ENCODE measurements at regions not wholly inside any gene's neighbourhood (a gene's known extent, or its start where the extent isn't known, plus 50 kb on each side); places are given as distances from the start of the nearest gene placed in this dataset.

DNA sequence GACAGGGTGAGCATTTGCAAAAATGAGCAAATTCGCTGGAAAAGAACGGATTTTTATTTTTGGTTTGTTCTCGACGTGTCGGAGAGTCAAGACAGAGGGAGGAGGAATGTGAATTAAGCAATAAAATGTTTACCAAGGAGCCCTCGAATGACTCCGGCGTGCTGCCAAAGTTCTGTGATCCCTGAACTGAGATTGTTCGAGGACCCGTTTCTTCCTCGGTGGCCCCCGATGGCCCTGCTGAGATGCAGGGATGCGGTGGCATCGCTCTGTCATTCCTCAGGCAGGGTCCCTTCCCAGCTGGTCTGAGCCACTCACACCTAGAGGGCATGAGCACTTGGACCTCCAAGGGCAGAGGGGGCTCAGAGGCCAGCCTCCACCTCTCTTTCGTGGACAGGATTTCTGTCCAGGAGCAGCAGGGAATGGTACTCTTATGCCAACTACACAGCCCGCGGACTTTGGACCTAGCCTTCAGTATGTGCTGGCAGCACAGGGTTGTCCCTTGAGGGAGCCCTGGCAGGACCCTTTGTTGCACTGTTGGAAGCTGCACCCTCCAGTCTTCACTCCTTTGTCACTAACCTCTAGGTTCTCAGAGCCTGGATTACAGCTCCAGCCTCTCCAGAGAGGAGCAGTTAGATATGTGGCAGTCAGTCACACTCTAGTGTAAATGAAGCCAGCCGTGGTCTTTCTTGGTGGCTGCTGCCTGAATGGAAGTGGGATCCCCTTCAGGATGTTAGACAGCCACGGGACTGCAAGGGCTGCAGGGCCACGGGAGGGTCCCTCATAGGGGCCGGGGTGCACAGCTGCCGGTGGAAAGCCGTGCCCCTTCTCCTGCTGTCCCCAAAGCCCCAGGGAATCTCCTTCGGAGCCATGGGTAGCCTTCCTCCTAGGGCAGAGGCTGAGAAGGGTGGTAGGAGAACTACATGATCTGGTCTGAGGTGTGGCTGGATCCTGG is 109.4 kb upstream of the ANO1 start:
- no peak for DNase-seq (ENCODE audit: low read depth in 2 of 3, low spot score in 2 of 3)

DNA sequence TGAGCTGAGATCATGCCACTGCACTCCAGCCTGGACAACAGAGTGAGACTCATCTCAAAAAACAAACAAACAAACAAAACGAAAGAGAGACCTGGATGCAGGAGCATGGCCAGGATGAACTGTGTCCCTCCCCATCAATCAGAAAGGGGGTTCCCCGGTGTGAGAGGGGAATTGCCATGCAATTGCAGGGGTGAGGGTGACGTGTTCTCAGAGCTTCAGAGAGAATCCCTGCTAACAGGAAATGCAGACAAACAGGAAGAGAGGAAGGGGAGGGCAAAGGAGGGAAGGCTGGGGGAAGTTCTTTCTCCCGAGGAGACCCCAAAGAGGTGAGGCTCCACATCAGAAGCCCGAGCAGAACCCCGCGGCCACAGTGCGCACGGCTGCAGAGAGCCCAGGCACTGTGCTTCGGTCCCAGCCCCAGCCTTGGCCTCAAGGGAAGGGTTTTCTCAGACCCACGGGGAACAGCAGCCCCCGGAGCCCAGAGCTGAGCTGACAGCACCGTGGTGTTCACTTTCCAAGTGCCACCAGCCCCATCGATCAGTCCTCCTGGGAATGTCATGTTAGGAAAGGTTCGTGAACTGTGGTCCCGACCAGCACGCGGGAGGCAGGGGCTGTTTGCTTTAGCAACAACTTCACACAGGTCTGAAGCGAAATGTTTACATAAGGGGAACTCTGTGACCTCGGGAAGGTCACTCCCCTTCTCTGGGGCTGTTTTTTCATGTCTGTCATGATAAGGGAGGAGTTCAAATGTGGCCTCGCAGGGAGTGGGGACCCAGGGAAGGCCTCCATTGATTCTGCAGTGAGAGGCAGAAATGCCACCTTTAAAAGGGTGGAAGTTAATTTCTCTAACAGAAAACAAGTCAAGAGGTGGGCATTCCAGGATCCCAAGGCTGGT is 108.0 kb upstream of the ANO1 start:
- DNase-seq (ENCODE audit: low read depth in 2 of 3, low spot score in 2 of 3): no peak

DNA sequence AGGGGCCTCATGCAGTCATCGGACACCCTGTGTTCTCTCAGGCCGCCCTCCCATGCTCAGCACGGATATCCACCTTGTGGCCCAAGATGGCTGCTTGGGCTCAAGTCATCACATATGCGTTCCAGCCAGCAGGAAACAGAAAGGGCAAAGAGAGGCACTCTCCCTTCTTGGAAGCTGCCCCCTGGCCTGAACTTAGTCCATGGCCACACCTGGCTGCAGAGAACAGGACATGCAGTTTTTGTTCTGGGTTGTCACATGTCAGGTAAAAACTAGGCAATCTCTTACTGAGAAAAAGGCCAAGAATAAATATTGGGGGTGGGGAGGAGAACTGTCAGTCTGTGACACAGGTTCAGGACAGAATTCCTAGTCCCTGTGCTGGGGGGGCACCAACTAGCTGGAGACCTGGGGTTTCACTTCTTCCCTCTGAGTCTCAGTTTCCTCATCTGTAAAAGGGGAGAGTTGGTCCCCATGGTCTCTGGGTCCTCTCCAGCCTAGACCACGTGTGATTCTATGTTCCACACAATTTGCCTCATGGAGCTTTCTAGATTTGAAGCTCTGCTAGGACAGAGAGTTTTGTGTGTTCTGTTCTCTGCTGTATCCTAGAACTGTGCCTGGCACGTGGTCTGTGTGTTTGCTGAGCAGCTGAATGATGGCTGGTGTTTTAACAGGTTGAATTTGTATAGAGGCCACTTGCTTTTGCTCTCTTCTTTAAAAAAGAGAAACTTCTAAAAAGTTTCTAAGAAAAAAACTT is 107.2 kb upstream of the ANO1 start:
- no peak for DNase-seq (ENCODE audit: low read depth in 2 of 3, low spot score in 2 of 3)

DNA sequence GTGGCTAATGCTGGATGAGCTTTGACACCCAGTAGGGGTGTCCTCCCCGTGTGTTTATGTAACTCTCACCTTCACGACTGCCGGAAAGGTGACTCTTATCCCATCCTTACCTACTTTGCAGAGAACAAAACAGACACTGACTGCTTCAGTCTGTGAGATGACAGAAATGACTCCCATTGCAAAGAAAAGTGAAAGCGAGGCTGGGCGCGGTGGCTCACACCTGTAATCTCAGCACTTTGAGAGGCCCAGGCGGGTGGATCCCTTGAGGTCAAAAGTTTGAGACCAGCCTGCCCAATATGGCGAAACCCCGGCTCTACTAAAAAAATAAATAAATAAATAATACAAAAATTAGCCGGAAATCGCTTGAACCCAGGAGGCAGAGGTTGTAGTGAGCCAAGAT is 106.4 kb upstream of the ANO1 start:
- DNase-seq (ENCODE audit: low read depth in 2 of 3, low spot score in 2 of 3): no peak

DNA sequence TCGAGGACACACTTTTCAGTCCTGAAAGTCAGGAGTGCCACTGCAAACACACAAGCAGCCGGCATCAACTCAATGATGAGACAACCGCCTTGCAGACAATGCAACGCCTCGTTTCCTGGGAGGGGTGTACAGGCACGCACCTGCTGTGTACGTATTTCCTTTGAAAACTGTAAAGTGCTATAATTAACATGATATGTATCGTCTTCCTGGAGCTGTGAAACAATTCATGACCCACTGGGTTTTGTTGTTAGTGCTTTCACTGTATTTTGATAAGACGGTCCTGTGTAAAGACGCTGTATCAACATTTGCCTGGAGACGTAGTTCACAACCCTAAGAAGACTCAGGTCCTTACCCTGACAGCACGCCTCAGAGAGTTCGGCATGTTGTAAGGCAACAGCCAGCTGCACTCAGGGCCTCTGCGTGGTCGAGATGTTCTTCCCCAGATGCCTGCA is 105.7 kb upstream of the ANO1 start:
- DNase-seq (ENCODE audit: low read depth in 2 of 3, low spot score in 2 of 3): no peak

DNA sequence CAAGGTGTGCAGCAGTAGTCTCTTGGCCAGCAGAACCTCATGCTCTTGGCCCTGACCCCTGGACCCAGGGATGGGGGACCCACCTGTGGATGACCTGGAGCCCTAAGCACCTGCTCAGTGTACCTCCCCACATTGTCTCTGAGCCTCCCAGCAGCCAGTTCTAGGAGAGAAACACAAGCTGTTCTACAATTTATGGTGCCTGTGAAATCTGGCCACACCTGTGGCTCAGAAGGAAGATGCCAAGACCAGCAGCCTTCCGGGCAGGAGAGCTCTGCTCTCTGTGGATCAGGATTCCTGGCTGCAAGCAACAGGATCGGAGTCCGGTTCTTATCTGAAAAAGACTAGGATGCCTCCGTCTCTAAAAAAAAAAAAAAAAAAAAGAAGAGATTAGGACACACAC is 103.6 kb upstream of the ANO1 start:
- no peak for DNase-seq (ENCODE audit: low read depth in 2 of 3, low spot score in 2 of 3)

DNA sequence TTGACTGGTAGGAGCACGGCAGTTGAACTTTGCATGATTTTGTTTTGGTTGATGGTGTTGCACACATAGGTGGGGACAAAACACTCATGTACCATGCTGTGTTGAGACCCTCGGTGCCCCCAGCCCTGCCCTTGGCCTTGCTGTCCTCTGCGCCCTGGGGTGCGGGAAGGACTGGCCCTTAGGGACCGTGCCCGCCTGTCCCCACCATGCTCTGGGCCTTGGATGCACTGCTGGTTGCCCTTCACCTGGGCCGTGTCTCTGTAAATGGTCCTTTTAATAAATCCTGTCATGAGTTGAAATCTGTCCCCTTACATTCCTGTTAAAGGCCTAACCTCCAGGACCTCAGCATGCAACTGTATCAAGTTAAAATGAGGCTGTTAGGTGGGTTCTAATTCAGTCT is 102.3 kb upstream of the ANO1 start:
- DNase-seq (ENCODE audit: low read depth in 2 of 3, low spot score in 2 of 3): no peak

DNA sequence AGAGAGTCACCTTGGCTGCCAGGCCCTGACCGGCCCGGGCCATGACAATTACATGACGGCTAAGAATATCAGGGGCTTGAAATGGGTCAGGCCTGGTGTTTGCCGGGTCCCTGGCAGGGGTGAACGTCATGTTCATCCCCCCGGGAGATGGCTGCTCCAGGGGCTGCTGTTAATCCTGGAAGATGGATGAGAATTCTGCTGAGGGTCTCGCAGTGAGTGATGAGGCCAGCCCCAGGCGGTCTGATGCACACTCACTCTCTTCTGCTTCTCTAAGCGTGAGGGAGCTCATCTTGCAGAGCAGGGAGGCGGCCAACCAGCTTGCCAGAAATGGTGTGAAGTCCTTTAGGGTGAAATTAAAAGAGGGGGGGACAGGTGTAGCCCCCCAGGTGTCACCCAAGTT is 101.3 kb upstream of the ANO1 start:
- no peak for DNase-seq (ENCODE audit: low read depth in 2 of 3, low spot score in 2 of 3)

DNA sequence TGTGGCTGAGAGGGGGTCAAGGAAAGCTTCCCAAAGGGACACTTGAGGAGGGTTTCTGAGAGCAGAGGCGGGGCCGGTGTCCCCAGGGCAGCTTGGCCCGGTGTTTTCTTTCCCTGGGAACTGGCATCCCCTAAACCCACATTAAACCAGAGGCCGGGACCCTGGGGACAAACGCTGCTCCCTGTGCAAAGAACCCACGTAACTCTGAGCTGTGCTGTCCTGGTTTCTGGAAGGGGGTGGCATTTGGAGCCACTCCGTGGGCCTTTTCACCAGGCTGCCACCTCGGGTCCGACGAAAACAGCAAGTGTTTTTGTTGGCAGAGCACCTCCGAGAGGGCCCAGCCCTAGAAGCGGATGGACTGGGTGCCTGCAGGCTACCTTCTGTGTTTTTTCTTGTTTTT is 100.2 kb upstream of the ANO1 start:
- DNase-seq (ENCODE audit: low read depth in 2 of 3, low spot score in 2 of 3): no peak

DNA sequence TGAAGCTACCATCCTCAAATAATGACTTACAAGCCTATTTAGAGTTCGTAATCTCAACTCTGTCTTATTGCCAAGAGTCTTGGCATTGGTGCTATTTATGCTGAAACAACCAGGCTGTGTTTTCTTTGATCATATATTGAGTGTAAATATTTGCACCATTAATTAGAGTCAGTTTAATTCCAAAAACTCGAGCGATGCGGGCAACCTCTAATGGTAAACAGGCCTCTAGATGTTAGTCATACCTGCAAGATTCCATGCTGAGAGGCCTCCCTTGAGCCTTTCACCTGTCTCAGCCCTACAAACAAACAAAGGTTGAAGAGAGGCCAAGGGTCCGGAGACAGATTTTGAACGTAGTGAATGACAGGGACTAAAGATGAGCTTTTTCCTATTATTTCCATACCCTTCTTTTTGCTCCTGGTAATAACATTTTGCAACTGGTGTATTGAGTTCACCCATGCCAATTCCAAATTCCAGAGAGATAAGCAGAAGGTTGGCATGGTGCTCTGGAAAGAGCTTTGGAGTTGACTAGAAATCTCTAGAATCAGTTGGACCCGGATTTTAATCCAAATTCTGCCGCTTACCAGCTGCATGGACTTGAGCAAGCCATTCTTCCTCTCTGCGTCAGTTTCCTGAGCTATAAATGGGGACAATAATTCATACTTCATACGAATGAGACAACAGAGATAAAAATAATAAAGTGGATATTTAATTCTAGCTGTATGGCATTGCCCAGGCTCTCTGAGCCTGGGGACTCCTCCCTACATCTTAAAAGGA is 99.1 kb upstream of the ANO1 start:
- DNase-seq (ENCODE audit: low read depth in 2 of 3, low spot score in 2 of 3): no peak

DNA sequence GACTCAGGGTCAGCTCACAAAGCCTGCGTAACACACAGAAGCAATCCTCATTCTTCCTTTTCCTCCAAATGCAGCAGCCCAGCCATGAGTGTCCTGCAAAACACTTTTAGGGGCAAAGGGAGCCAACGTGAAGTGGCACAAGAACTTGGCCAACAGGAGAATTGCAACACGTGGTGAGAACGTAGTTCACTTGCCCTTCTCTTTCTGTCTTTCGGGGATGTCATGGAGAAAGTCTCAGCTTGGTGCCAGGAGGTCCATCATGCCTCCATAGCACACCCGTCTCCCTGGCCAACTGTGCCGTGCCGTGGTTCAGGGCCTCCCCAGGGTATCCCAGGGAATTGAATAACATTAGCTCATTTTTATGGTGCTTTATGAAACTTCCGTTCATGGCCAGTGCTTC is 98.5 kb upstream of the ANO1 start:
- no peak for DNase-seq (ENCODE audit: low read depth in 2 of 3, low spot score in 2 of 3)

DNA sequence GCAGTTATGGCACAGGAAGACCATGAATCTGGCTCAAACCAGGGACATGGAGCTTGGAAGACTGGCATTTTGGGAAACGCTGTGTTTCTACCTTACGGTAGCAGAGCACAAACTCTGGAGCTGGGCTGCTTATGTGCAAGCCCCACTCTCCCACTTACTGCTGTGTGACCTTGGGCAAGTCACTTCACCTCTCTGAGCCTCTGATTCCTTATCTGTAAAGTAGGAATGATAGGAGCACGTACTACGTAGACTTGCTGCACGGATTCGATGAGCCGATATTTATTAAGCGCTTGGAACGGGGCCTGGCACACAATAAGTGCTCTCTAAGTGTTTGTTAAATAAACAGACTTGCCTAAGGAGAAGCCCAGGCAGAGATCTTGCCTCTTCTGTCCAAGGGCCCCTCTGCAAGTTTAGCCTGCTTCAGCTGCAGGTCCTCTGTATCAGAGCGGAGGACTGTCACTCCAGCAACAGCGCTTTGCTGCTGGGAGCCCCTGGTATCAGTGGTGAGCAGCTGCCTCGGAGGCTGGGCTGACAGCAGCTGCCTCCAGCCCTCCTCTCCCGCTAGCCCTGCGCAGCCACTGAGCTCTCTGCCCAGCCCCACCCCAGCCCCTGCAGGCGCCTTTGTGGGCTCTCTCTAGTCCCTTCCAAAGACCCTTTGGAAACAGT is 96.9 kb upstream of the ANO1 start:
- DNase-seq (ENCODE audit: low read depth in 2 of 3, low spot score in 2 of 3): no peak

DNA sequence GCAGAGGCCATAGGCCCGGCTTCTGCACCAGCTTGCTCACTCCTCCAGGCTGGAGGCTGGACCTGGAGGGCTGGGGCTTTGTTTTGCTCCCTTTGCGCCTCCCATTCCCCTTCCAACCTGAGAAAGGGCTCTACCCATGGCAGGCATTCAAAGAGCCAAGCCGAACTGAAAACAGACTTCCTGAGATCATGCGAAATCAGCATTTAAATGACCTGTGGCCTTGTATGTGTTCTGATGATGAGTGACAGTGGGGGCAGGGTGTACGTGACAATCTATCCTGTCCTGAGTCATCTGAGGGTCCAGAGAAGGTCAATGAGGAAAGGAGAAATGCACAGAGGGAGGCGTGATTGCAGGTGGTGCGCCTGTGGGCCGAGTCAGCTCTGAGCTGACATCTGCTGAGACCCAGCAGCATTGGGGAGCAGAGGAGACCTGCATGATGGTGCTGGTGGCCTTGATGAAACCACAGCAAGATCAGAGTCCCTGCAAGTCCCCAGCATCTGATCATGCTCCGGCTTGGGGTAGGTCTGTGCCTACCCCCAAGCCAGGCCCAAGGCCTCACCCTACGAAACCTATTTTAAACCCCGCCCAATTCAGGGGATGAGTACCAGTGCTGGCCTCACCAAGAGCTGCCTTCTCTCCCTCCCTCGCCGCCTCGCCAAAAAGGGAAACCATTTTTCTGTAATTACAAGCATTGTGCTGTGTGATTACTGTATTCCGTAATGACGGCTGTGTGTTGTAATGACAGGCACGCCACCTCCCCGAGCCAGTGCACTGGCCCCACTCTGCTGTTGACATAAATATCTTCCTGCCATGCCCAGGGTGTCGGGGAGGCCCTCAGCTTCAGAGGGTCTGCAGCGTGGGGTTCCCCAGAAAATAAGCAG is 95.2 kb upstream of the ANO1 start:
- DNase-seq (ENCODE audit: low read depth in 2 of 3, low spot score in 2 of 3): no peak

DNA sequence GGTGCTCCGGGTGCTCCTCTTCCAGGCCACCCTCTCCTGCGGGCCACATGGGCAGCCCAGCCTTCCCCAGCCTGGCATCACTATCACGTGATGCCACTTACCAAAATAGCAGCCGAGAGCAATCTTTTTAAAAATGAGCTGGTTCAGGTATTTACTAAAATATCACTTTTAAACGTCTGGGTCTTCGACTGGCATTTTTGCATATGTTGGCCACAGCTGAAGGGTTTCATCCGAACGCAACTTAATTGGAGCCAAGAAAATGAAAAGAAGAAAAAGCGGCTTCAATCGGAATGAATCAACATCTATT is 94.6 kb upstream of the ANO1 start:
- DNase-seq (ENCODE audit: low read depth in 2 of 3, low spot score in 2 of 3): no peak

DNA sequence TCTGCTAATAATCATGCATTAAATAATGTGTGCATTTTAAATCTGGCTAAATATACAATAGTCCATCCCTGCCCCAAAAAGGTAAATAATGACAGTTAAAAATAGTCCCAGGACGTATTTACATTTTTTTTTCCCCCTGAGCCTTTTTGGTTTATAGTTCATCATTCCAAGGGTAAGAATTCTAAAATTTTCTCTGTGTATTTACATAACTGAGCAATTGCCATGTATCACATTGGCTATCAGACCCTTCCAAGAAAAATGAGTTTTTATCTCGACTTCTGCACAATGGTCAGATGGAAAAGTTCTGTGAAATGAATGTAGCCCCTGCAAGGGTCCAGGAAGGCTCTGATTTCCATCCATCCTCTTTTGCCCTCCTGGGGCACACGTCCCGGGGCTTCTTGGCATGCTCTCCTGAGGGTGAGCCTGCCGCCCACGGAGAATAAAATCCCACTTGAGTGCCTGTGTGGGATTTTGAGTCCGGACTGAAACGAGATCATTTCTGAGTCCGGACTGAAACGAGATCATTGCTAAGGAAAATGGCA is 94.1 kb upstream of the ANO1 start:
- no peak for DNase-seq (ENCODE audit: low read depth in 2 of 3, low spot score in 2 of 3)

DNA sequence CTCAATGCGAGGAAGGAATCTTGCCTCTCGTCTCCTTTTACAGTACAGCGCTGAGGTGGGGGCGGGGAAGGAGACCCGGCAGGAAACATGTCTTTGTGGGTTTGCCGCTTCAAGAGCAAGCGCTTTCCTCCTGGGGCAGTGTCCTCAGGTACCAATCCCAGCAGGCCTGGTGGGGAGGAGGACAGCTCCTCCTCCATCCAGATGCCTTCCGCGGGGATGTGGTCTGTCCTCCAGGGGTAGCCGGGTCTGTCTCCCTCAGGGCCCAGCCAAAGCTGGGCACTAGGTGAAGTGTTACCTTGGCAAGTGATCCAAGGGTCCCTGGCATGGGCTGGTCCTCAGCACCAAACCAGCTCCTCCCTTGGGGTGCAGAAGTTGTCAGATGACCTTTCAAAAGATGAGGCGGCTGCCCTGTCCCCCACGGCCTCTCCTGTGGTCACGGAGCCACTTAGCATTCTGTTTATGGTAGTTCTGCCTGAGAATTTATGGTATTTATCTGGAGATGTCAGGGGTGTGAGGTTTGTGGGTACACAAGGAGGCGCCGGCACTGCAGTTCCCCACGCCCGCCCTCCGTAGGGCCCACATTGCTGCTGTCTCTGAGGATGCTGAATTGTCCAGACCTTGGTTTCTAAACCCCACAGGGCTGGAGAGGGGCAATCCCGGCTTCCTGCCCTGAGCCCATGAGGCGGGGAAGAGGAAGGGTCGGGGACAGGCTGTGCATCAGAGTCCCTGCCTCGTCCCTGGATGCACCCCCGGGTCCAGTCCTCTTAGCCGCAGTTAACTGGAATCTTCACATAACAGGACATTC is 93.5 kb upstream of the ANO1 start:
- no peak for DNase-seq (ENCODE audit: low read depth in 2 of 3, low spot score in 2 of 3)

DNA sequence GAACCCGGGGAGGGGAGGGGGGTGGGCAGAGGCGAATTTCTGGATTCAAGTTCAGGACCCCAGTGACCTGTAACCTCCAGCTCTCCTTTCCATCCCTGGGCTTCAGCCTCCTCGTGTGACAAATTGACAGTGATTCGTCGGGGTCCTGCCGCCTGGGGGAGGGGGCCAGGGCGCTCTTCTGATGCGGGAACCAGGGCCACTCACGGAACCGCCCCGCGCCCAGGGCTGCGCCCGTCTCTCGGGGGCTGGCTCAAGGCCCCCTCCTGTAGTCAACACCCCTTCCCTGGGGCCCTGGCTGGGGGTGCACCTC is 92.8 kb upstream of the ANO1 start:
- no peak for DNase-seq (ENCODE audit: low read depth in 2 of 3, low spot score in 2 of 3)

DNA sequence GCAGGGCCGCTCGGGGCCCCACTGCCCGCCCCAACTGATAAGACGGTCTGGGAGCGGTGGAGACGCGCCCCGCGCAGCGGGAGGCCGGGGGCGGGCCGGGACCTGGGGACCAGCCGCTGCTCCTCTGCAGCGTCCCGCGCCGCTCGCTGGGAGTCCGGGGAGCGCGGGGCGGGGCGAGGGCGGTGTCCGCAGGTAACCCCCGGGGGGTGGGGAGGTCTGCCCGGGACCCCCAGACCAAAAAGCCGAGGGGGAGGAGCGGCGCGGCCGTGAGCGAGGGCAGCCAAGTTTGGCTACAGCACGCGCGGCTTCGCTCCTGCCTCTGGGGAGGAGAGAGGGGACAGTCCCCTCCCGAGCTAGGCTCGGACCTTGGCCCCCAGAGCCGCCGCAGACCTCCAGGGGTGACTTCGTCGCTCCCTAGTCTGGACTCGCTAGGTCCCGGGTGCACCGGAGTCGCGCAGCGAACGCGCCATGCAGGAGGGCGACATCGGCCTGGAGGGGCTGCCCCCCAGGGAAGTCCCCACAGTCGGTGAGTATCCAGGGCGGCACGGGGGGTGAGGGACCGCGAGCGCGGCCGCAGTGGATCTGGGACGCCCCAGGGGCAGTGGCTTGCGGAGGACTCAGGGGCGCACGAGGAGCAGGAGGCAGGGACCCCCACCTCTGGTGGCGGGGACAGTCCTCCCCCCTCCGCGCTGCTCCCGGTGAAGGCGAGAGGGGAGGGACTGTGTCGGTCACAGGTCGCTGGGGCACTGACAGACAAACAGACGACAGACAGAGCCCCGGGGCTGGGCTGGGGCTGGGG is 92.3 kb upstream of the ANO1 start:
- DNase-seq (ENCODE audit: low read depth in 2 of 3, low spot score in 2 of 3): no peak

Data from activated CD8-positive, alpha-beta memory T cell treated with anti-CD3 and anti-CD28 coated beads for 48 hours (primary cell).